Cardiac fibroblast (primary cell): ENCODE measurements at regions not wholly inside any gene's neighbourhood (a gene's known extent, or its start where the extent isn't known, plus 50 kb on each side); places are given as distances from the start of the nearest gene placed in this dataset.

Experiments used
- DNase-seq, 2 donors: peaks; one replicate each; pipeline versions ENCODE4 v3.0.0 to v3.0.0-alpha.2; 2010; ENCODE audit warnings: low read depth in 2 of 2
- H3K4me3 ChIP-seq, 2 donors: replicated peaks in 1 of 2; 1 replicate in 1 of 2; 2 replicates in 1 of 2; pipeline ENCODE4 v1.5.1; 2011; ENCODE audit warnings: low read depth in 2 of 2, low read length in 2 of 2, mild to moderate bottlenecking in 2 of 2, moderate library complexity in 1 of 2
- TF ChIP-seq, protein P1 (sequence below): IDR thresholded peaks from one replicate; pipeline ENCODE4 v1.5.1; 2011; ENCODE audit warnings: low read depth, mild to moderate bottlenecking, low read length, inconsistent platforms

GRCh38 chr13:84443463-84443862 is 561.2 kb upstream of the SLITRK1 start:
- TF ChIP-seq, protein P1, sequence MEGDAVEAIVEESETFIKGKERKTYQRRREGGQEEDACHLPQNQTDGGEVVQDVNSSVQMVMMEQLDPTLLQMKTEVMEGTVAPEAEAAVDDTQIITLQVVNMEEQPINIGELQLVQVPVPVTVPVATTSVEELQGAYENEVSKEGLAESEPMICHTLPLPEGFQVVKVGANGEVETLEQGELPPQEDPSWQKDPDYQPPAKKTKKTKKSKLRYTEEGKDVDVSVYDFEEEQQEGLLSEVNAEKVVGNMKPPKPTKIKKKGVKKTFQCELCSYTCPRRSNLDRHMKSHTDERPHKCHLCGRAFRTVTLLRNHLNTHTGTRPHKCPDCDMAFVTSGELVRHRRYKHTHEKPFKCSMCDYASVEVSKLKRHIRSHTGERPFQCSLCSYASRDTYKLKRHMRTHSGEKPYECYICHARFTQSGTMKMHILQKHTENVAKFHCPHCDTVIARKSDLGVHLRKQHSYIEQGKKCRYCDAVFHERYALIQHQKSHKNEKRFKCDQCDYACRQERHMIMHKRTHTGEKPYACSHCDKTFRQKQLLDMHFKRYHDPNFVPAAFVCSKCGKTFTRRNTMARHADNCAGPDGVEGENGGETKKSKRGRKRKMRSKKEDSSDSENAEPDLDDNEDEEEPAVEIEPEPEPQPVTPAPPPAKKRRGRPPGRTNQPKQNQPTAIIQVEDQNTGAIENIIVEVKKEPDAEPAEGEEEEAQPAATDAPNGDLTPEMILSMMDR, result no peak
- H3K4me3 ChIP-seq, result no peak overlapping the region
- no peak for DNase-seq

GRCh38 chr13:84439108-84439507 is 556.8 kb upstream of the SLITRK1 start:
- TF ChIP-seq, protein P1, result no peak
- peak; percentile 14 to 46 for DNase-seq
- H3K4me3 ChIP-seq, result no peak overlapping the region

DNA sequence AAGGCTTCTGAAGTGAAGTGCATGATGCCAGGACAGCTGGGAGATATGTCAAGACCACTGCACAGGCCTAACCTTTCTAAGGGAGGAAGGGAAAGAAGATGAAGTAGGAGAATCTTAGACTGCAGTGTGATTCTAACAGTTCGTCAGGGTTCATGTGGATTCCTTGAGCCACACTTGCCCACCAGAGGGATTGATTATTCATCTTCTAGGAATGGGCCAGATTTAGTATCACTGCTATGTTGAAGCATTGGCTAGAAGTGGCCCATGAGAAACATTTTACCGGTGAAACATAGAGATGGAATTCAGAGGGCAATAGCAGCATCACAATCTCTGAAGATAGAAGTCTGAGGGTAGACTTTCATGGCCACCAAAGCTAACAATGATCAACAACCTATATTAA is 550.8 kb upstream of the SLITRK1 start:
- TF ChIP-seq, protein P1, result no peak
- H3K4me3 ChIP-seq, result no peak overlapping the region
- DNase-seq, result peak; percentile 22 to 76

- peak; percentile 3 to 44 for DNase-seq
- H3K4me3 ChIP-seq, result no peak overlapping the region
- TF ChIP-seq, protein P1, result no peak
These were observed 549.4 kb upstream of the SLITRK1 start for GRCh38 chr13:84431646-84432045.

GRCh38 chr13:84430446-84430845 is 548.2 kb upstream of the SLITRK1 start:
- no peak overlapping the region for H3K4me3 ChIP-seq
- DNase-seq, result peak; percentile 2 to 5
- TF ChIP-seq, protein P1, result no peak

DNA sequence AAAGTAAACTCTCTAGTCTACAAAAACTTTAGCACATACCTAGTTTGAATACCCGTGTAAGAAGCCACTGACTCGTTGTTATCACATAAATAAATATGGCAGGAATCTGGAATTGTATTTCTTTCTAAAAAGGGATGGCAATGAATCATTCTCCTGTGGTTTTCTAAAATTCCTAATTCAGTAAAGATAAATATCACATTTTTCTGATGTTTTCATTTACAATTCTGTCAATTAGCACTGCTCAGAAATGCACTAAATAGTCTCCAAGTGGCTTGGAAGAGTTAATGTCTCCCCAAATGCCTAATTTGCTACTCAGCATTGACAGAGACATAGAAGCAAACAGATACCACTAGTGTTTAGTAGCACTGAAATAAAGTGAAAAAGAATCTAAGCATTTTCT is 547.7 kb upstream of the SLITRK1 start:
- peak; percentile 13 to 47 for DNase-seq
- H3K4me3 ChIP-seq, result no peak overlapping the region
- TF ChIP-seq, protein P1, result no peak

- DNase-seq, result no peak
- H3K4me3 ChIP-seq, result no peak overlapping the region
- TF ChIP-seq, protein P1, result no peak
These were observed 535.8 kb upstream of the SLITRK1 start for GRCh38 chr13:84418041-84418440.
